GM12878 (cell line): ENCODE measurements at regions not wholly inside any gene's neighbourhood (a gene's known extent, or its start where the extent isn't known, plus 50 kb on each side); places are given as distances from the start of the nearest gene placed in this dataset.

Experiments used
- ATAC-seq: fragments of 200-7000 bp; cut with Tn5 transposase; 3 replicates; pipeline ENCODE4 v1.9.1; 2020; ENCODE audit warnings: mild to moderate bottlenecking, moderate library complexity
- BruUV-seq: library from RNA; stranded (reverse); fragments of 400-500 nt; replicated peaks from 2 replicates; lab custom pipeline; 2021; lab: Mats Ljungman, UMichigan
- CTCF ChIA-PET: fragments of 300-600 bp; sonication (Branson Sonifier 250); formaldehyde crosslinking; extraction: SDS; loops from one replicate; lab custom pipeline; 2021; ENCODE audit warnings: inconsistent platforms; lab: Yijun Ruan, JAX
- POLR2A ChIA-PET: fragments of 350-600 bp; formaldehyde crosslinking; extraction: SDS; loops from one replicate; lab custom pipeline; 2021; ENCODE audit warnings: inconsistent platforms; lab: Charles Lee
- RAD21 ChIA-PET: fragments of 300-600 bp; sonication (Branson Sonifier 250); formaldehyde crosslinking; loops from one replicate; lab custom pipeline; 2023; ENCODE audit warnings: antibody characterized with exemption; ENCODE audit not compliant: unreplicated experiment; lab: Charles Lee
- SMC1A ChIA-PET: fragments of 300-600 bp; sonication (Branson Sonifier 250); formaldehyde crosslinking; loops from one replicate; lab custom pipeline; 2023; ENCODE audit not compliant: unreplicated experiment, uncharacterized antibody; lab: Charles Lee
- DNase-seq: peaks from one replicate; pipeline ENCODE4 v3.0.0-alpha.2; 2011; ENCODE audit warnings: low read depth, low spot score
- FAIRE-seq: peaks from 3 replicates; lab custom pipeline; 2011; peaks lifted over from hg19 to GRCh38; lab: Jason Lieb, UNC
- H2AFZ ChIP-seq: 2 replicates; pipeline ENCODE4 v1.6.0; 2011; ENCODE audit warnings: low read depth, low read length, control low read depth; ENCODE audit not compliant: control insufficient read depth
- H3K27ac ChIP-seq: 2 replicates; pipeline ENCODE4 v1.5.1; 2011; ENCODE audit warnings: control low read depth; ENCODE audit not compliant: control insufficient read depth, insufficient read depth
- H3K27me3 ChIP-seq, 2 experiments: replicated peaks in 1 of 2; 2 replicates each; pipeline versions ENCODE4 v1.6.0 to v1.6.1; 2011; ENCODE audit warnings: low read length in 1 of 2; ENCODE audit not compliant: control insufficient read depth in 2 of 2, insufficient read depth in 2 of 2
- H3K36me3 ChIP-seq, 2 experiments: 2 replicates each; pipeline ENCODE4 v1.5.1; 2011; ENCODE audit warnings: low read length in 1 of 2; ENCODE audit not compliant: control insufficient read depth in 2 of 2, insufficient read depth in 2 of 2
- H3K4me1 ChIP-seq: 2 replicates; pipeline ENCODE4 v1.6.1; 2011; ENCODE audit warnings: mild to moderate bottlenecking, low read length, moderate library complexity, mixed read lengths; ENCODE audit not compliant: control insufficient read depth, insufficient read depth
- H3K4me2 ChIP-seq: 2 replicates; pipeline ENCODE4 v1.6.0; 2011; ENCODE audit warnings: control low read depth; ENCODE audit not compliant: control insufficient read depth, insufficient read depth
- H3K4me3 ChIP-seq: fragments of 200-600 bp; sonication (generic); 2 replicates; pipeline ENCODE4 v1.5.1; 2016
- H3K79me2 ChIP-seq: 2 replicates; pipeline ENCODE4 v1.6.0; 2011; ENCODE audit warnings: low read length; ENCODE audit not compliant: control insufficient read depth, insufficient read depth
- H3K9ac ChIP-seq: 2 replicates; pipeline ENCODE4 v1.8.0; 2011; ENCODE audit warnings: low read length, control low read depth, mixed read lengths; ENCODE audit not compliant: control insufficient read depth, insufficient read depth
- H3K9me3 ChIP-seq: replicated peaks from 3 replicates; pipeline ENCODE4 v1.5.1; 2011; ENCODE audit warnings: mild to moderate bottlenecking, low read length; ENCODE audit not compliant: control insufficient read depth, insufficient read depth
- H4K20me1 ChIP-seq: 2 replicates; pipeline ENCODE4 v1.6.0; 2011; ENCODE audit not compliant: control insufficient read depth, insufficient read depth
- CBFB ChIP-seq: IDR thresholded peaks from 2 replicates; pipeline ENCODE4 v1.6.1; 2016; ENCODE audit warnings: antibody characterized with exemption, low read depth
- GATAD2B ChIP-seq: fragments of 450-650 bp; conservative IDR thresholded peaks from 2 replicates; pipeline ENCODE4 v1.6.1; 2017; ENCODE audit warnings: low read depth, mild to moderate bottlenecking, moderate library complexity
- SMAD5 ChIP-seq: IDR thresholded peaks from 2 replicates; pipeline ENCODE4 v1.6.1; 2016; ENCODE audit warnings: antibody characterized with exemption, low read depth
- SPI1 ChIP-seq: IDR thresholded peaks from 2 replicates; pipeline ENCODE4 v1.6.1; 2011; ENCODE audit warnings: low read depth, mild to moderate bottlenecking, low read length, moderate library complexity, borderline replicate concordance; ENCODE audit not compliant: insufficient read depth
- WGBS: methylation state at CpG from one replicate; pipeline ENCODE4 v1.1.6; 2016; ENCODE audit warnings: low lambda C conversion rate; ENCODE audit not compliant: insufficient replicate concordance, insufficient coverage; ENCODE audit errors: missing lambda C conversion rate; 5-methylcytosine and 5-hydroxymethylcytosine counted together
- in situ Hi-C: fragments of 300-500 bp; cut with MboI; formaldehyde crosslinking; loops from 9 replicates; pipeline ENCODE4 v1.14.3; 2018; ENCODE audit warnings: mixed read lengths
- intact Hi-C: fragments of 100-400 bp; cut with micrococcal nuclease; formaldehyde crosslinking; loops from one replicate; pipeline ENCODE4 v1.14.2; 2022; ENCODE audit not compliant: unreplicated experiment
- TF ChIP-seq, protein P1 (sequence below): fragments of 150-350 bp; IDR thresholded peaks from 2 replicates; pipeline ENCODE4 v1.6.1; 2014; ENCODE audit warnings: mild to moderate bottlenecking, low read depth, low read length

DNA sequence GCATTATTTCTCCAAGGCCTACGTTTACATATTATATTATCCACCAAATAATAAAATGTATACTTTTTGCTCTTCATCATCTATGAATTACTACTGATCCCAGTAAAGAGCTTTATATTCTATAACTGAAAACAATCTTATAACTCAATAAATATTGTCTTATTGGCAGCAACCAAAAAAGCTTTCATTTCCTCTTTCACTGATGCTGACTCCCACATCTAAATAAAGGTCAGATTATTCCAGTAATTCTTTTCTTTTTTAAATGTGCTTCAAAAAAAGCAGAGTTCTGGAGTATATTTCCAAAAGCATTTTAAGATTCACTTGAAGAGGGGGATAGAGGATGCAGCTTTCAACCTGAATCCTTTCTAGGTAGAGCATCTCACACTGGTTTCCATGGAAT, 75.3 kb upstream of the NR4A3 start:
- no peaks in the 10 kb centered on the region for H3K4me1 ChIP-seq
- H3K79me2 ChIP-seq, result no peaks in the 10 kb centered on the region
- TF ChIP-seq CBFB (no peak), SMAD5 (no peak), SPI1 (peak; percentile 49; the same call in 1 of the 2 replicates)
- TF ChIP-seq, protein P1, sequence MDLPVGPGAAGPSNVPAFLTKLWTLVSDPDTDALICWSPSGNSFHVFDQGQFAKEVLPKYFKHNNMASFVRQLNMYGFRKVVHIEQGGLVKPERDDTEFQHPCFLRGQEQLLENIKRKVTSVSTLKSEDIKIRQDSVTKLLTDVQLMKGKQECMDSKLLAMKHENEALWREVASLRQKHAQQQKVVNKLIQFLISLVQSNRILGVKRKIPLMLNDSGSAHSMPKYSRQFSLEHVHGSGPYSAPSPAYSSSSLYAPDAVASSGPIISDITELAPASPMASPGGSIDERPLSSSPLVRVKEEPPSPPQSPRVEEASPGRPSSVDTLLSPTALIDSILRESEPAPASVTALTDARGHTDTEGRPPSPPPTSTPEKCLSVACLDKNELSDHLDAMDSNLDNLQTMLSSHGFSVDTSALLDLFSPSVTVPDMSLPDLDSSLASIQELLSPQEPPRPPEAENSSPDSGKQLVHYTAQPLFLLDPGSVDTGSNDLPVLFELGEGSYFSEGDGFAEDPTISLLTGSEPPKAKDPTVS, result no peak
- TF ChIP-seq, all 136 proteins: peak for 1
- Histone ChIP-seq H3K9ac (no peak overlapping the region), H3K4me2 (no peak overlapping the region), H3K27me3 (no peaks in the 10 kb centered on the region), H3K27ac (no peak overlapping the region), H3K4me3 (no peak overlapping the region), H3K9me3 (no peaks in the 10 kb centered on the region), H3K36me3 (no peaks in the 10 kb centered on the region), H4K20me1 (no peaks in the 10 kb centered on the region), H2AFZ (no peak overlapping the region)
- in situ Hi-C loops (no loop called here), intact Hi-C loops (no loop called here)
- BruUV-seq, result no TSS peak
- WGBS, result 59% methylated on average over 1 of the region's 1 CpG
- DNase-seq (no peak), ATAC-seq (no peak), FAIRE-seq (no peak)
- RAD21 ChIA-PET, result no interaction called here
- POLR2A ChIA-PET, result no interaction called here
- CTCF ChIA-PET, result interaction anchor here (1.0 to 1.4 kb wide), 2 partner anchors 23 kb away, joined by 3 read pairs; no protein-coding TSS in a partner anchor
- SMC1A ChIA-PET, result interaction anchor here (0.8 kb wide), 1 partner anchor 95 kb away, joined by 3 read pairs; no protein-coding TSS in a partner anchor

GRCh38 chr9:99748266-99748665, 73.4 kb upstream of the NR4A3 start:
- H3K4me2 ChIP-seq, result no peak overlapping the region
- no TSS peak for BruUV-seq
- ATAC-seq, result no peak
- no peaks in the 10 kb centered on the region for H3K79me2 ChIP-seq
- no peak for FAIRE-seq
- CTCF ChIA-PET, result no interaction called here
- no peaks in the 10 kb centered on the region for H3K9me3 ChIP-seq
- in situ Hi-C loops, result no loop called here
- H3K4me3 ChIP-seq, result no peak overlapping the region
- H3K27ac ChIP-seq, result no peak overlapping the region
- POLR2A ChIA-PET, result no interaction called here
- H3K27me3 ChIP-seq, result no peaks in the 10 kb centered on the region
- TF ChIP-seq GATAD2B, result no peak
- H4K20me1 ChIP-seq, result no peaks in the 10 kb centered on the region
- H2AFZ ChIP-seq, result no peak overlapping the region
- SMC1A ChIA-PET, result no interaction called here
- intact Hi-C loops, result no loop called here
- RAD21 ChIA-PET, result no interaction called here
- H3K36me3 ChIP-seq, result no peaks in the 10 kb centered on the region
- DNase-seq, result no peak
- no peak overlapping the region for H3K9ac ChIP-seq
- H3K4me1 ChIP-seq, result no peaks in the 10 kb centered on the region
